CD14-positive monocyte (primary cell): ENCODE measurements at regions not wholly inside any gene's neighbourhood (a gene's known extent, or its start where the extent isn't known, plus 50 kb on each side); places are given as distances from the start of the nearest gene placed in this dataset.

ENCODE experiments used
- DNase-seq, 3 donors: peaks; one replicate each; pipeline ENCODE4 v3.0.0-alpha.2; 2011 to 2022
- H2AFZ ChIP-seq: 2 replicates; pipeline ENCODE4 v1.6.0; 2012; ENCODE audit warnings: mild to moderate bottlenecking, low read depth, low read length, inconsistent platforms; ENCODE audit not compliant: insufficient read depth, poor library complexity, severe bottlenecking
- H3K27ac ChIP-seq, 2 donors: 1 replicate in 1 of 2; 2 replicates in 1 of 2; pipeline ENCODE4 v1.5.1; 2012 to 2013; ENCODE audit warnings: low read length in 2 of 2, control low read depth in 1 of 2, inconsistent platforms in 1 of 2, low read depth in 1 of 2, mild to moderate bottlenecking in 1 of 2
- H3K27me3 ChIP-seq, 2 donors: one replicate each; pipeline versions ENCODE4 v1.6.0 to v1.6.1; 2011 to 2013; ENCODE audit warnings: low read length in 2 of 2; ENCODE audit not compliant: control insufficient read depth in 2 of 2, insufficient read depth in 2 of 2
- H3K36me3 ChIP-seq, 2 donors: replicated peaks in 1 of 2; 1 replicate in 1 of 2; 2 replicates in 1 of 2; pipeline versions ENCODE4 v1.5.1 to v1.6.1; 2012 to 2013; ENCODE audit warnings: low read length in 2 of 2, control low read depth in 1 of 2, inconsistent platforms in 1 of 2, mild to moderate bottlenecking in 1 of 2; ENCODE audit not compliant: insufficient read depth in 2 of 2, control insufficient read depth in 1 of 2
- H3K4me1 ChIP-seq, 2 donors: 1 replicate in 1 of 2; 2 replicates in 1 of 2; pipeline versions ENCODE4 v1.5.1 to v1.6.1; 2012 to 2013; ENCODE audit warnings: low read length in 2 of 2, control low read depth in 1 of 2, inconsistent platforms in 1 of 2, mild to moderate bottlenecking in 1 of 2, moderate library complexity in 1 of 2; ENCODE audit not compliant: insufficient read depth in 2 of 2, control insufficient read depth in 1 of 2
- H3K4me2 ChIP-seq: replicated peaks from 2 replicates; pipeline ENCODE3; 2012; ENCODE audit warnings: low read length, moderate library complexity, mild to moderate bottlenecking; ENCODE audit not compliant: poor library complexity, severe bottlenecking; ENCODE audit errors: extremely low read depth
- H3K4me3 ChIP-seq, 3 experiments: fragments of 200-600 bp in 1 of 3; sonication (generic) in 1 of 3; replicated peaks in 1 of 3; 1 replicate in 2 of 3; 2 replicates in 1 of 3; pipeline ENCODE4 v1.5.1; 2011 to 2013; ENCODE audit warnings: low read length in 3 of 3, mild to moderate bottlenecking in 3 of 3, control low read depth in 2 of 3, low read depth in 2 of 3, inconsistent platforms in 1 of 3, moderate library complexity in 1 of 3
- H3K79me2 ChIP-seq: 2 replicates; pipeline ENCODE4 v1.6.0; 2012; ENCODE audit warnings: mild to moderate bottlenecking, control low read depth, inconsistent platforms, low read length, moderate library complexity; ENCODE audit not compliant: insufficient read depth
- H3K9ac ChIP-seq: 2 replicates; pipeline ENCODE4 v1.6.0; 2017; ENCODE audit warnings: low read length, mild to moderate bottlenecking; ENCODE audit not compliant: insufficient read depth, poor library complexity, severe bottlenecking
- H3K9me3 ChIP-seq, 2 donors: replicated peaks in 1 of 2; 1 replicate in 1 of 2; 2 replicates in 1 of 2; pipeline versions ENCODE4 v1.5.1 to v1.6.1; 2012 to 2013; ENCODE audit warnings: low read length in 2 of 2, control low read depth in 1 of 2; ENCODE audit not compliant: control insufficient read depth in 1 of 2, insufficient read depth in 1 of 2
- H4K20me1 ChIP-seq: 2 replicates; pipeline ENCODE4 v1.6.0; 2012; ENCODE audit warnings: mild to moderate bottlenecking, low read length, control low read depth, moderate library complexity; ENCODE audit not compliant: insufficient read depth
- H3K27ac Mint-ChIP-seq, 7 donors: one replicate each; pipeline ENCODE4 v1.8.0; 2020; ENCODE audit warnings: mild to moderate bottlenecking in 7 of 7, mixed read lengths in 7 of 7, moderate library complexity in 6 of 7, inconsistent platforms in 2 of 7
- H3K27me3 Mint-ChIP-seq, 3 donors: one replicate each; pipeline ENCODE4 v1.8.0; 2021 to 2022; ENCODE audit warnings: low read depth in 3 of 3, mild to moderate bottlenecking in 3 of 3, mixed read lengths in 3 of 3, moderate library complexity in 3 of 3, inconsistent platforms in 1 of 3
- H3K36me3 Mint-ChIP-seq, 2 donors: one replicate each; pipeline ENCODE4 v1.8.0; 2020; ENCODE audit warnings: mixed read lengths in 2 of 2, inconsistent platforms in 1 of 2, mild to moderate bottlenecking in 1 of 2
- H3K4me1 Mint-ChIP-seq: one replicate; pipeline ENCODE4 v1.8.0; 2020; ENCODE audit warnings: mild to moderate bottlenecking, mixed read lengths
- H3K4me3 Mint-ChIP-seq, 2 donors: one replicate each; pipeline ENCODE4 v1.8.0; 2020; ENCODE audit warnings: mild to moderate bottlenecking in 2 of 2, mixed read lengths in 2 of 2, moderate library complexity in 1 of 2
- H3K9me3 Mint-ChIP-seq, 7 donors: one replicate each; pipeline ENCODE4 v1.8.0; 2020 to 2022; ENCODE audit warnings: mixed read lengths in 7 of 7, mild to moderate bottlenecking in 6 of 7, moderate library complexity in 6 of 7, inconsistent platforms in 2 of 7
- WGBS: methylation state at CpG from one replicate; pipeline ENCODE4 v1.1.5; 2013; ENCODE audit warnings: missing lambda C conversion rate; ENCODE audit not compliant: insufficient coverage; 5-methylcytosine and 5-hydroxymethylcytosine counted together
- intact Hi-C, 2 donors: fragments of 100-400 bp; cut with micrococcal nuclease; formaldehyde crosslinking; loops; one replicate each; pipeline versions ENCODE4 v1.15.0 to v1.15.1; 2023
- TF ChIP-seq, protein P1 (sequence below): fragments of 200-600 bp; IDR thresholded peaks from one replicate; pipeline ENCODE4 v1.8.0; 2022; ENCODE audit warnings: antibody characterized with exemption, mild to moderate bottlenecking

DNA sequence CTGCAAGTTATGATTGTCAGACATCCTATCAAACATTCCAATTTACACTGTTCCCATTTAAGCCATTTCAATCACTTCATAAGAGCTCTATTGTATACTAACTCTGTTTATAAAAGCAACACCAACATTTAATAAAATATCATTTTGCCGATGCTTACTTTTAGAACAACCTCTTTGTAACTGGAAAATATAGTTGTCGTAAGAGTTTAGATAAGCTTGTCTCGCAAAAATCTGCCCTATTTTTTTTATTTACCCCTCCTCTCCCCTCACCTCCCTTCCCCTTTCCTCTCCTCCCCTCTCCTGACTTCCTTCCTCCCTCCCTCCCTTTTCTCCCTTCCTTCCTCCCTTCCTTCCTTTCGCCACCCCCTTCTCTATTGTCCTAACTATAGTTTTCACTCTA is 105.7 kb upstream of the PEX5L start:
- peaks cover 0 to 2% (median 0%) of the 10 kb centered on the region in 3 donors for H3K27me3 Mint-ChIP-seq
- Histone ChIP-seq H3K4me2 (no peak overlapping the region), H3K27me3 (no peaks in the 10 kb centered on the region), H4K20me1 (no peaks in the 10 kb centered on the region), H3K9me3 (peaks cover 0 to 4% of the 10 kb centered on the region in 2 donors), H3K4me1 (no peaks in the 10 kb centered on the region), H3K27ac (no peak overlapping the region), H3K36me3 (no peaks in the 10 kb centered on the region), H3K9ac (no peak overlapping the region), H2AFZ (no peak overlapping the region), H3K4me3 (no peak overlapping the region), H3K79me2 (no peaks in the 10 kb centered on the region)
- TF ChIP-seq, protein P1, sequence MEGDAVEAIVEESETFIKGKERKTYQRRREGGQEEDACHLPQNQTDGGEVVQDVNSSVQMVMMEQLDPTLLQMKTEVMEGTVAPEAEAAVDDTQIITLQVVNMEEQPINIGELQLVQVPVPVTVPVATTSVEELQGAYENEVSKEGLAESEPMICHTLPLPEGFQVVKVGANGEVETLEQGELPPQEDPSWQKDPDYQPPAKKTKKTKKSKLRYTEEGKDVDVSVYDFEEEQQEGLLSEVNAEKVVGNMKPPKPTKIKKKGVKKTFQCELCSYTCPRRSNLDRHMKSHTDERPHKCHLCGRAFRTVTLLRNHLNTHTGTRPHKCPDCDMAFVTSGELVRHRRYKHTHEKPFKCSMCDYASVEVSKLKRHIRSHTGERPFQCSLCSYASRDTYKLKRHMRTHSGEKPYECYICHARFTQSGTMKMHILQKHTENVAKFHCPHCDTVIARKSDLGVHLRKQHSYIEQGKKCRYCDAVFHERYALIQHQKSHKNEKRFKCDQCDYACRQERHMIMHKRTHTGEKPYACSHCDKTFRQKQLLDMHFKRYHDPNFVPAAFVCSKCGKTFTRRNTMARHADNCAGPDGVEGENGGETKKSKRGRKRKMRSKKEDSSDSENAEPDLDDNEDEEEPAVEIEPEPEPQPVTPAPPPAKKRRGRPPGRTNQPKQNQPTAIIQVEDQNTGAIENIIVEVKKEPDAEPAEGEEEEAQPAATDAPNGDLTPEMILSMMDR: no peak
- intact Hi-C loops: no loop called here
- H3K27ac Mint-ChIP-seq: no peak overlapping the region
- no peaks in the 10 kb centered on the region for H3K36me3 Mint-ChIP-seq
- no peaks in the 10 kb centered on the region for H3K4me1 Mint-ChIP-seq
- no peak for DNase-seq
- peaks cover 2 to 10% (median 4%) of the 10 kb centered on the region in 7 donors for H3K9me3 Mint-ChIP-seq
- H3K4me3 Mint-ChIP-seq: no peak overlapping the region
- WGBS: 86% methylated on average over 3 of the region's 4 CpGs

DNA sequence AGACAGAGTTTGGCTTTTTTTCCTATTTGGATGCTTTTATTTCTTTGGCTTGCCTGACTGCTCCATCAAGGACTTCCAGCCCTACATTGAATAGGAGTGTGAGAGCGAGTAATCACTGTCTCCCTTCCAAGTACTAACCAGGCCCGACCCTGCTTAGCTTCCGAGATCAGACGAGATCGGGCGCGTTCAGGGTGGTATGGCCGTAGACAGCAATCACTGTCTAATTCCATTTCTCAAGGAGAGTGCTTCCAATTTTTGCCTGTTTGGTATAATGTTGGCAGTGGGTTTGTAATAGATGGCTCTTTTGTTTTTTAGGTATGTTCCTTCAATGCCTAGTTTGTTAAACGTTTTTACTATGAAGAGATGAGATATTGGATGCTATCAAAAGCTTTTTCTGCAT is 125.0 kb upstream of the PEX5L start:
- Histone ChIP-seq H3K27me3 (no peaks in the 10 kb centered on the region), H3K4me2 (no peak overlapping the region), H2AFZ (no peak overlapping the region), H3K27ac (no peak overlapping the region), H3K36me3 (no peaks in the 10 kb centered on the region), H3K79me2 (no peaks in the 10 kb centered on the region), H3K9ac (no peak overlapping the region), H3K4me1 (no peaks in the 10 kb centered on the region), H3K9me3 (peaks cover 0 to 12% of the 10 kb centered on the region in 2 donors), H4K20me1 (no peaks in the 10 kb centered on the region), H3K4me3 (no peak overlapping the region)
- H3K27ac Mint-ChIP-seq: no peak overlapping the region
- no peaks in the 10 kb centered on the region for H3K36me3 Mint-ChIP-seq
- no peaks in the 10 kb centered on the region for H3K4me1 Mint-ChIP-seq
- intact Hi-C loops: no loop called here
- no peak overlapping the region for H3K4me3 Mint-ChIP-seq
- TF ChIP-seq, protein P1: no peak
- WGBS: no CpG with 5 or more reads among the region's 9 CpGs
- no peak for DNase-seq
- peaks cover 0 to 16% (median 4%) of the 10 kb centered on the region in 7 donors for H3K9me3 Mint-ChIP-seq
- peaks cover 0 to 2% (median 0%) of the 10 kb centered on the region in 3 donors for H3K27me3 Mint-ChIP-seq
